ENCODE measurements at regions not wholly inside any gene's neighbourhood (a gene's known extent, or its start where the extent isn't known, plus 50 kb on each side); places are given as distances from the start of the nearest gene placed in this dataset.

- 84 to 88% methylated on average over 3 of the region's 3 CpGs for WGBS, 2 donors
- no peak for DNase-seq
- no peaks in the 10 kb centered on the region for H3K9me3 ChIP-seq
- H3K27me3 ChIP-seq = no peaks in the 10 kb centered on the region
- TF ChIP-seq POLR2A (IDR thresholded peaks at IDR 0.05) (no peak), CTCF (IDR thresholded peaks at IDR 0.05) (no peak)
- H3K4me1 ChIP-seq = no peaks in the 10 kb centered on the region
- intact Hi-C loops (cut with DNase I) = no loop called here
- H3K4me3 ChIP-seq (replicated peaks in 1 of 3) = no peak overlapping the region
- no peaks in the 10 kb centered on the region for H3K36me3 ChIP-seq
- no peak overlapping the region for H3K27ac ChIP-seq
Measured at GRCh38 chr2:226336283-226336682, 463.3 kb downstream of the IRS1 start.

GRCh38 chr2:226334981-226335720 is 464.5 kb downstream of the IRS1 start:
- intact Hi-C loops (cut with DNase I) = no loop called here
- H3K27me3 ChIP-seq = no peaks in the 10 kb centered on the region
- WGBS, 2 donors = 87 to 90% methylated on average over 8 of the region's 8 CpGs
- no peak for TF ChIP-seq CTCF (IDR thresholded peaks at IDR 0.05)
- TF ChIP-seq POLR2A (IDR thresholded peaks at IDR 0.05) = no peak
- H3K4me3 ChIP-seq (replicated peaks in 1 of 3) = no peak overlapping the region
- H3K4me1 ChIP-seq = no peaks in the 10 kb centered on the region
- no peak for DNase-seq
- H3K27ac ChIP-seq = no peak overlapping the region
- H3K36me3 ChIP-seq = no peaks in the 10 kb centered on the region
- H3K9me3 ChIP-seq = no peaks in the 10 kb centered on the region

- Histone ChIP-seq H3K27me3 (no peaks in the 10 kb centered on the region), H3K9me3 (no peaks in the 10 kb centered on the region), H3K4me3 (replicated peaks in 1 of 3) (no peak overlapping the region), H3K36me3 (no peaks in the 10 kb centered on the region), H3K27ac (no peak overlapping the region), H3K4me1 (no peaks in the 10 kb centered on the region)
- DNase-seq = no peak
- 85 to 86% methylated on average over 4 of the region's 4 CpGs for WGBS, 2 donors
- intact Hi-C loops (cut with DNase I) = no loop called here
- TF ChIP-seq POLR2A (IDR thresholded peaks at IDR 0.05) (no peak), CTCF (IDR thresholded peaks at IDR 0.05) (no peak)
Measured at GRCh38 chr2:226333388-226333787, 466.2 kb downstream of the IRS1 start.

GRCh38 chr2:226330206-226330605 is 469.4 kb downstream of the IRS1 start:
- no peaks in the 10 kb centered on the region for H3K27me3 ChIP-seq
- intact Hi-C loops (cut with DNase I) = no loop called here

More at GRCh38 chr2:226330206-226330605, 469.4 kb downstream of the IRS1 start:
- Histone ChIP-seq H3K4me1 (no peaks in the 10 kb centered on the region), H3K36me3 (no peaks in the 10 kb centered on the region), H3K27ac (no peak overlapping the region), H3K9me3 (no peaks in the 10 kb centered on the region), H3K4me3 (replicated peaks in 1 of 3) (no peak overlapping the region)
- TF ChIP-seq POLR2A (IDR thresholded peaks at IDR 0.05) (no peak), CTCF (IDR thresholded peaks at IDR 0.05) (no peak)
- no peak for DNase-seq
